GM23248 (cell line): ENCODE measurements at regions not wholly inside any gene's neighbourhood (a gene's known extent, or its start where the extent isn't known, plus 50 kb on each side); places are given as distances from the start of the nearest gene placed in this dataset.

Experiments
- DNase-seq: peaks from one replicate; pipeline ENCODE4 v3.0.0-alpha.2; 2015
- H2AFZ ChIP-seq: fragments of 200-600 bp; sonication (generic); 2 replicates; pipeline ENCODE4 v1.6.1; 2016; ENCODE audit warnings: antibody characterized with exemption
- H3F3A ChIP-seq: fragments of 200-600 bp; sonication (generic); 2 replicates; pipeline ENCODE4 v1.6.1; 2016; ENCODE audit warnings: mild to moderate bottlenecking, antibody characterized with exemption, mixed run types; ENCODE audit not compliant: insufficient read depth
- H3K27ac ChIP-seq: fragments of 200-600 bp; sonication (generic); 2 replicates; pipeline ENCODE4 v1.5.1; 2016; ENCODE audit warnings: mild to moderate bottlenecking
- H3K27me3 ChIP-seq: fragments of 200-600 bp; sonication (generic); replicated peaks from 2 replicates; pipeline ENCODE4 v1.6.1; 2016; ENCODE audit warnings: mild to moderate bottlenecking; ENCODE audit not compliant: insufficient read depth
- H3K36me3 ChIP-seq: fragments of 200-600 bp; sonication (generic); 2 replicates; pipeline ENCODE4 v1.6.1; 2016; ENCODE audit warnings: low read depth, mild to moderate bottlenecking
- H3K4me1 ChIP-seq: fragments of 200-600 bp; sonication (generic); 2 replicates; pipeline ENCODE4 v1.6.1; 2016; ENCODE audit warnings: mild to moderate bottlenecking; ENCODE audit not compliant: insufficient read depth
- H3K4me2 ChIP-seq: fragments of 200-600 bp; sonication (generic); one replicate; pipeline ENCODE4 v1.6.1; 2016; ENCODE audit warnings: mild to moderate bottlenecking; ENCODE audit not compliant: unreplicated experiment
- H3K4me3 ChIP-seq: fragments of 200-600 bp; sonication (generic); 2 replicates; pipeline ENCODE4 v1.5.1; 2016; ENCODE audit warnings: mild to moderate bottlenecking
- H3K79me2 ChIP-seq: fragments of 200-600 bp; sonication (generic); 2 replicates; pipeline ENCODE4 v1.6.1; 2016; ENCODE audit warnings: mild to moderate bottlenecking; ENCODE audit not compliant: insufficient read depth
- H3K9ac ChIP-seq: fragments of 200-600 bp; sonication (generic); 2 replicates; pipeline ENCODE4 v1.6.1; 2016; ENCODE audit warnings: mild to moderate bottlenecking
- H3K9me2 ChIP-seq: fragments of 200-600 bp; sonication (generic); 2 replicates; pipeline ENCODE4 v1.6.1; 2016; ENCODE audit warnings: mixed run types, mild to moderate bottlenecking, moderate library complexity; ENCODE audit not compliant: insufficient read depth
- H3K9me3 ChIP-seq: fragments of 200-600 bp; sonication (generic); one replicate; pipeline ENCODE4 v1.6.1; 2017; ENCODE audit warnings: low read depth
- H4K20me1 ChIP-seq: fragments of 200-600 bp; sonication (generic); 2 replicates; pipeline ENCODE4 v1.6.0; 2016; ENCODE audit not compliant: insufficient read depth
- EZH2 ChIP-seq: fragments of 200-600 bp; sonication (generic); IDR thresholded peaks from 2 replicates; pipeline ENCODE4 v1.6.1; 2018; ENCODE audit warnings: antibody characterized with exemption, mild to moderate bottlenecking; ENCODE audit not compliant: insufficient read depth, poor library complexity, severe bottlenecking
- EZH2phosphoT487 ChIP-seq: fragments of 200-600 bp; sonication (generic); IDR thresholded peaks from 2 replicates; pipeline ENCODE4 v1.6.1; 2018; ENCODE audit warnings: antibody characterized with exemption, moderate library complexity, mild to moderate bottlenecking, low read depth; ENCODE audit not compliant: insufficient read depth
- WGBS, 2 experiments: methylation state at CpG; one replicate each; pipeline ENCODE4 v1.1.6; 2015 to 2017; ENCODE audit warnings: low lambda C conversion rate in 2 of 2, low coverage in 1 of 2; ENCODE audit errors: missing lambda C conversion rate in 2 of 2; 5-methylcytosine and 5-hydroxymethylcytosine counted together
- in situ Hi-C: fragments of 300-500 bp; cut with MboI; formaldehyde crosslinking; loops from 2 replicates; pipeline ENCODE4 v1.15.0; 2020

DNA sequence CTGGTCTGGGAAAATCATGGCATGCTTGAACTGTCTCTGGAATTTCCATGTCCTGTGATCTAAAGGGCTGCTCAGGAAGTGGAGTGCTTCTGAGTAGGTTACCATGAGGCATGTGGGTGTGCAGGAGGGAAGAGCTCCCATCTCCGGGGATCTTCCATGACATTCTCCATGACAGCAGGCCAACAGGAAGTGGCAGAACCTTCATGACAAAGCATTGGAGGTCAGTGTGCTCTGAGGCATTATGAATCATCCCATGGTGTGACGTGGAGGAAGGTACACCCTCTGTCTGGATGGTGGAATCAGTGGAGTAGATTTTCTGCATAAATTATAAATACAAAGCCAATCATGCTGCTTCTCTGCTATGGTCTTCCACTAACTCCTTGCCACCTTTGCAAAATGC is 139.6 kb upstream of the E2F8 start:
- DNase-seq, result peak; percentile 97
- Histone ChIP-seq H3K79me2 (no peaks in the 10 kb centered on the region), H3K36me3 (no peaks in the 10 kb centered on the region), H3K9me3 (no peaks in the 10 kb centered on the region), H3F3A (peaks cover 20% of the 10 kb centered on the region), H3K9me2 (no peaks in the 10 kb centered on the region), H3K4me3 (no peak overlapping the region), H2AFZ (no peak overlapping the region), H3K9ac (peak overlapping the region; percentile 26; the same call in 1 of the 2 replicates), H3K27ac (peak overlapping the region; percentile 84), H4K20me1 (no peaks in the 10 kb centered on the region), H3K4me1 (peaks cover 37% of the 10 kb centered on the region), H3K4me2 (peak overlapping the region; percentile 61), H3K27me3 (no peaks in the 10 kb centered on the region)
- TF ChIP-seq EZH2 (no peak), EZH2phosphoT487 (no peak)
- in situ Hi-C loops, result no loop called here
- WGBS, 2 experiments, result 0 to 3% methylated on average over 2 of the region's 2 CpGs

DNA sequence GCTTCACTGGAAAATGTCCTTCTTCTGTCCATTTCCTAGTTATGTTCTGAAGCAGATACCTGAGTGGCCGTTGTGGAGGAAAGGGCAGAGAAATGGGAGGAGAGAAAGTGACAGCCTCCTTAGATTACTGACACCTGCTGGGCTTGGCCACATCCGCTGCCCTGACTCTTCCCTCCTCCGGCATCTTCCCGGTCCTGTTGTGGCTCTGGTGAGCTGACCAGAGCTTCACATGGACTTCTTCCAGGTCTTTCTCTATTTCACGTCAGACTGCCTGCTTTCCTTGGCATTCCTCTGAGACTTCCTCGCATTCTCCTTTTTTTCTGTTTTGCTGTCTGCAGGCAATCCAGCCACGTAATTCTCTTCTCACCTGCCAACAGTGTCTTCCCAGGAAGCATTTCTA is 138.7 kb upstream of the E2F8 start:
- Histone ChIP-seq H2AFZ (no peak overlapping the region), H3F3A (peaks cover 28% of the 10 kb centered on the region), H3K27ac (no peak overlapping the region), H3K9me3 (no peaks in the 10 kb centered on the region), H3K79me2 (no peaks in the 10 kb centered on the region), H3K4me1 (peaks cover 46% of the 10 kb centered on the region), H3K36me3 (no peaks in the 10 kb centered on the region), H3K4me3 (no peak overlapping the region), H3K9ac (no peak overlapping the region), H3K27me3 (no peaks in the 10 kb centered on the region), H4K20me1 (no peaks in the 10 kb centered on the region), H3K9me2 (no peaks in the 10 kb centered on the region), H3K4me2 (no peak overlapping the region)
- in situ Hi-C loops, result no loop called here
- no peak for DNase-seq
- 96 to 99% methylated on average over 7 of the region's 7 CpGs for WGBS, 2 experiments
- no peak for TF ChIP-seq EZH2
- TF ChIP-seq EZH2phosphoT487, result no peak

DNA sequence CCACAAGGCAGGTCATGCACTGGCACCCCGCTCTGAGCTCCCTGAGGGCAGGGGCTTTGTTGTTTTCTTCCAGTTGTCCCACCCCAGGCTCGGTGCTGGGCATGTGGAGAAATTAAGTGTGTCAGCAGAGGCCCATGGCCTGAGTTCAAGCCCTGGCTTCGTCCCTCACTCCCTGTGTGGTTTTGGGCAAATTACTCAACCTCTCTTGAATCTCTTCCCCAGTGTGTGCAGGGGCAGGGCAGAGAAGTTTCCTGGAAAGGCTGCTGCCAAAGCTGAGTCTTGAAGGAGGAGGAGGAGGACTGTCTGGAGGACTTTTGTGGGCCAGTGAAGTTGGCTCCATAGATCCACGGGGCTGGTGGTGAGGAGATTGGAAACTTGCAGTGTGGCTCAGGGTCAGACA is 138.1 kb upstream of the E2F8 start:
- WGBS, 2 experiments, result 46 to 54% methylated on average over 4 of the region's 4 CpGs

DNA sequence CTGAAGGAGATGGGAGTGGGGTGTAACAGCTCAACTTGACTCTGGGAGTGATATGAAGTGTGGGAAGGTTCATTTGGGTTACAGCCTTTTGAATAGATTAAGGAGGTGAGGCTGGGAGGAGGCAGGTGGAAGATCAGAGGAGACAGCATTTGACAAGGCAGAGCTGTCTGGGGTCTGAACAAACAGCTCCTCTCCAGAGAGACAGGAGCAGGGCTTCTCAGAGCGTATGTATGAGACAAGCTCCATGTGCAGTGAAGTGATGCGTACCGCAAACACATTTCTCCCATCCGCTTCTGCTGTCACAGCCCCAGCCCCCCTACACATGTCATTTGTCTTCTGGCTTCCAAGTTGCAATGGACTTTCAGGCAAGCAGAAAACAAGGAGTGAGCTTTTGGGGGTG is 137.1 kb upstream of the E2F8 start:
- Histone ChIP-seq H2AFZ (no peak overlapping the region), H3K4me2 (no peak overlapping the region), H3F3A (peaks cover 36% of the 10 kb centered on the region), H3K36me3 (no peaks in the 10 kb centered on the region), H4K20me1 (no peaks in the 10 kb centered on the region), H3K4me3 (no peak overlapping the region), H3K9me3 (no peaks in the 10 kb centered on the region), H3K27me3 (no peaks in the 10 kb centered on the region), H3K27ac (no peak overlapping the region), H3K9me2 (no peaks in the 10 kb centered on the region), H3K4me1 (peaks cover 59% of the 10 kb centered on the region), H3K9ac (no peak overlapping the region), H3K79me2 (no peaks in the 10 kb centered on the region)
- TF ChIP-seq EZH2 (no peak), EZH2phosphoT487 (no peak)
- in situ Hi-C loops, result no loop called here
- no peak for DNase-seq
- WGBS, 2 experiments, result 98 to 100% methylated on average over 4 of the region's 4 CpGs

More for the DNA sequence above, 138.1 kb upstream of the E2F8 start:
- in situ Hi-C loops, result no loop called here
- H4K20me1 ChIP-seq, result no peaks in the 10 kb centered on the region
- DNase-seq, result peak; percentile 50
- H3K27me3 ChIP-seq, result no peaks in the 10 kb centered on the region
- H3F3A ChIP-seq, result peaks cover 31% of the 10 kb centered on the region
- no peaks in the 10 kb centered on the region for H3K79me2 ChIP-seq
- peaks cover 50% of the 10 kb centered on the region for H3K4me1 ChIP-seq
- H3K9me2 ChIP-seq, result no peaks in the 10 kb centered on the region
- no peak overlapping the region for H3K4me2 ChIP-seq
- H3K36me3 ChIP-seq, result no peaks in the 10 kb centered on the region
- H3K9ac ChIP-seq, result no peak overlapping the region
- H2AFZ ChIP-seq, result no peak overlapping the region
- no peaks in the 10 kb centered on the region for H3K9me3 ChIP-seq
- 0 out of 2 replicates have a peak overlapping the region, but pooled peaks have one; percentile 11 for H3K27ac ChIP-seq
- no peak for TF ChIP-seq EZH2
- no peak for TF ChIP-seq EZH2phosphoT487
- H3K4me3 ChIP-seq, result no peak overlapping the region

DNA sequence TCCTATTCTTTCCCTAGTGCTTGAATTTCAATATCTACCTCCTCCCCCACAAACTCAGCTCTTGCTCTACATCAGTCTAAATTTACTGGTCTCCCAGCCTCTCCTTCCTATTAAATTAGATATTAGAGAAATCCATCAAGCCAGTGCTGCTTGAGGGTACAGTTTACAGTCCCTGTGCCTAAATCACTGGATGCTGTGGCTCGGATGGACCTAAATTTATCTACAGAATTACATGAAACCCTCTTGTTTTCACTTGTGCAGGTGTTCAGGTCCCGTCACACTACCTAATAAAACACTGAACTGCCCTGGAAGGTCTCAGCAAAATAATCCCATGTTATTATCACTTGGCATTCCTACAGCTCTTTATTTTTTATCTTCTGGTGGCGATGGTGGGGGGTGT is 134.7 kb upstream of the E2F8 start:
- Histone ChIP-seq H3K79me2 (no peaks in the 10 kb centered on the region), H3K36me3 (no peaks in the 10 kb centered on the region), H3K4me1 (peaks cover 60% of the 10 kb centered on the region), H3K9me2 (no peaks in the 10 kb centered on the region), H3K27ac (no peak overlapping the region), H3K4me3 (no peak overlapping the region), H3F3A (peaks cover 39% of the 10 kb centered on the region), H2AFZ (no peak overlapping the region), H3K4me2 (no peak overlapping the region), H3K9me3 (no peaks in the 10 kb centered on the region), H3K27me3 (no peaks in the 10 kb centered on the region), H4K20me1 (no peaks in the 10 kb centered on the region), H3K9ac (no peak overlapping the region)
- DNase-seq, result no peak
- WGBS, 2 experiments, result 97 to 100% methylated on average over 3 of the region's 3 CpGs
- TF ChIP-seq EZH2 (no peak), EZH2phosphoT487 (no peak)
- in situ Hi-C loops, result no loop called here
